A549 (cell line): ENCODE measurements at regions not wholly inside any gene's neighbourhood (a gene's known extent, or its start where the extent isn't known, plus 50 kb on each side); places are given as distances from the start of the nearest gene placed in this dataset.

Experiments used
- HOXA7 ChIP-seq: fragments of 250-450 bp; sonication (Bioruptor Pico); IDR thresholded peaks from 2 replicates; pipeline ENCODE4 v1.5.0; 2020; ENCODE audit warnings: mild to moderate bottlenecking, moderate library complexity
- POLR2AphosphoS2 ChIP-seq: conservative IDR thresholded peaks from 2 replicates; pipeline ENCODE4 v1.6.1; 2012; ENCODE audit warnings: low read length, improper control_type of control experiment, inconsistent platforms

GRCh38 chr6:1524040-1524480 lies 85.7 kb upstream of the FOXC1 start:
- TF ChIP-seq POLR2AphosphoS2 (no peak), HOXA7 (CRISPR knock-in tag) (no peak)
